ENCODE measurements at regions not wholly inside any gene's neighbourhood (a gene's known extent, or its start where the extent isn't known, plus 50 kb on each side); places are given as distances from the start of the nearest gene placed in this dataset.

- in situ Hi-C loops (cut with MboI; ENCODE audit: low sequenced_read_pairs, unreplicated experiment): no loop called here
- no peak for TF ChIP-seq CTCF (IDR thresholded peaks at IDR 0.05; ENCODE audit: borderline replicate concordance, control extremely low read depth, extremely low read depth, insufficient read depth, missing control alignments)
- no peak for DNase-seq (ENCODE audit: low spot score)
Measured at GRCh38 chrX:45842926-45843315, 642.2 kb upstream of the DIPK2B start.

GRCh38 chrX:45842207-45842925 is 641.7 kb upstream of the DIPK2B start:
- DNase-seq (ENCODE audit: low spot score): no peak
- in situ Hi-C loops (cut with MboI; ENCODE audit: low sequenced_read_pairs, unreplicated experiment): no loop called here
- TF ChIP-seq CTCF (IDR thresholded peaks at IDR 0.05; ENCODE audit: borderline replicate concordance, control extremely low read depth, extremely low read depth, insufficient read depth, missing control alignments): no peak

GRCh38 chrX:45840411-45840950 is 639.8 kb upstream of the DIPK2B start:
- DNase-seq (ENCODE audit: low spot score): no peak
- in situ Hi-C loops (cut with MboI; ENCODE audit: low sequenced_read_pairs, unreplicated experiment): no loop called here
- no peak for TF ChIP-seq CTCF (IDR thresholded peaks at IDR 0.05; ENCODE audit: borderline replicate concordance, control extremely low read depth, extremely low read depth, insufficient read depth, missing control alignments)

DNA sequence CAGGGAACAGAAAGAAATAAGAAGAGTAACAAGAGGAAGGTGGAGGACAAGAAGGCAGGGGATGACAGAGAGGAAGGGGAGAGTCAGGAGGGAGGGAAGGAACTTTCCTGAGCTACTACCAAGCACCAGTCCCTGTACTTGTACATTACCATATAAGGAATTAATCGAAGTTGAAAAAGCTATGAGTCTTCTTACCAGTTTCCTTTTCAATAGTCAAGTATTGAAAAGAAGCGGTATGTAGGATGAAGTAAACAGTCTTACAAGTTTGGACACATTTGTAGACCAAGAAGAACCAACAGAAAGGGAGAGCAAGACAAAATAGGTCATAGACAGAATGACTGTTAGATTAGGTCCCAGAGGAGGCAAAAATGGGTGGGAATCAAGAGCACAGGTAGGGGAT is 629.7 kb upstream of the DIPK2B start:
- no peak for TF ChIP-seq CTCF (IDR thresholded peaks at IDR 0.05; ENCODE audit: borderline replicate concordance, control extremely low read depth, extremely low read depth, insufficient read depth, missing control alignments)
- DNase-seq (ENCODE audit: low spot score): no peak
- in situ Hi-C loops (cut with MboI; ENCODE audit: low sequenced_read_pairs, unreplicated experiment): no loop called here

DNA sequence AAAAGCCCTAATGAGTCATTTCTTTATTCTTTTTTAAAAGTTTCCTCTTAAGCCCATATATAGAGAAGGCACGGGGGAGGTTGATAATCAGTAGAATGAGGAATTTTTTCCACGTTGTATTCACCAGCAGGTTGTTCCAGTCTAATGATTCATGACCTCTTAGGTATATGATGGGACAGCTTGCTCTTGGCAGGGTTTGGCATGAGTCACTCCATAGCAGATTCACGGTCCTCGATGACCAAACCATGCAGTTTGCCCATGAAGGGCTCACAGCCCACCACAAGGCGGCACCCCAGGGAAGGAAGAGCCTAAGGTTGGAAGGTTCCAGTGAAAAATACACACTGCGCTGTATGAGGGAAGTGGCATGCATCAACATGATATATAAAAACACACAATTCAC is 623.8 kb upstream of the DIPK2B start:
- in situ Hi-C loops (cut with MboI; ENCODE audit: low sequenced_read_pairs, unreplicated experiment): no loop called here
- no peak for TF ChIP-seq CTCF (IDR thresholded peaks at IDR 0.05; ENCODE audit: borderline replicate concordance, control extremely low read depth, extremely low read depth, insufficient read depth, missing control alignments)
- no peak for DNase-seq (ENCODE audit: low spot score)

- DNase-seq (ENCODE audit: low spot score): no peak
- no peak for TF ChIP-seq CTCF (IDR thresholded peaks at IDR 0.05; ENCODE audit: borderline replicate concordance, control extremely low read depth, extremely low read depth, insufficient read depth, missing control alignments)
- in situ Hi-C loops (cut with MboI; ENCODE audit: low sequenced_read_pairs, unreplicated experiment): no loop called here
Measured at GRCh38 chrX:45823536-45823935, 622.9 kb upstream of the DIPK2B start.
